Mesodermal cell (in vitro differentiated cells): ENCODE measurements at regions not wholly inside any gene's neighbourhood (a gene's known extent, or its start where the extent isn't known, plus 50 kb on each side); places are given as distances from the start of the nearest gene placed in this dataset.

ENCODE experiments used
- H3K27ac ChIP-seq: 2 replicates; pipeline ENCODE4 v1.7.0; 2013; ENCODE audit warnings: mild to moderate bottlenecking, low read depth, low read length, moderate library complexity; ENCODE audit not compliant: severe bottlenecking
- H3K36me3 ChIP-seq: 2 replicates; pipeline ENCODE4 v1.7.1; 2013; ENCODE audit warnings: mild to moderate bottlenecking, low read length, moderate library complexity; ENCODE audit not compliant: control insufficient read depth, insufficient read depth
- H3K4me1 ChIP-seq: one replicate; pipeline ENCODE4 v1.7.1; 2013; ENCODE audit warnings: mild to moderate bottlenecking, low read length; ENCODE audit not compliant: insufficient read depth, control insufficient read depth, poor library complexity, severe bottlenecking
- H3K4me3 ChIP-seq: 2 replicates; pipeline ENCODE4 v1.7.0; 2013; ENCODE audit warnings: low read length, control low read depth, mild to moderate bottlenecking; ENCODE audit not compliant: insufficient read depth, poor library complexity, severe bottlenecking; ENCODE audit errors: extremely low read depth
- H3K9me3 ChIP-seq: 2 replicates; pipeline ENCODE4 v1.7.1; 2013; ENCODE audit warnings: mild to moderate bottlenecking, low read length, moderate library complexity; ENCODE audit not compliant: control insufficient read depth
- WGBS, 2 experiments: methylation state at CpG; one replicate each; pipeline ENCODE4 v1.1.5; 2013; ENCODE audit warnings: missing lambda C conversion rate in 2 of 2; ENCODE audit not compliant: insufficient coverage in 2 of 2; 5-methylcytosine and 5-hydroxymethylcytosine counted together

- no peak overlapping the region for H3K4me3 ChIP-seq
- no peaks in the 10 kb centered on the region for H3K4me1 ChIP-seq
- H3K27ac ChIP-seq, result no peak overlapping the region
- no peaks in the 10 kb centered on the region for H3K36me3 ChIP-seq
- H3K9me3 ChIP-seq, result no peaks in the 10 kb centered on the region
- WGBS, 2 experiments, result 94 to 100% methylated on average over 2 of the region's 2 CpGs
Observed at GRCh38 chr7:146004805-146005204, 111.8 kb upstream of the CNTNAP2 start.

DNA sequence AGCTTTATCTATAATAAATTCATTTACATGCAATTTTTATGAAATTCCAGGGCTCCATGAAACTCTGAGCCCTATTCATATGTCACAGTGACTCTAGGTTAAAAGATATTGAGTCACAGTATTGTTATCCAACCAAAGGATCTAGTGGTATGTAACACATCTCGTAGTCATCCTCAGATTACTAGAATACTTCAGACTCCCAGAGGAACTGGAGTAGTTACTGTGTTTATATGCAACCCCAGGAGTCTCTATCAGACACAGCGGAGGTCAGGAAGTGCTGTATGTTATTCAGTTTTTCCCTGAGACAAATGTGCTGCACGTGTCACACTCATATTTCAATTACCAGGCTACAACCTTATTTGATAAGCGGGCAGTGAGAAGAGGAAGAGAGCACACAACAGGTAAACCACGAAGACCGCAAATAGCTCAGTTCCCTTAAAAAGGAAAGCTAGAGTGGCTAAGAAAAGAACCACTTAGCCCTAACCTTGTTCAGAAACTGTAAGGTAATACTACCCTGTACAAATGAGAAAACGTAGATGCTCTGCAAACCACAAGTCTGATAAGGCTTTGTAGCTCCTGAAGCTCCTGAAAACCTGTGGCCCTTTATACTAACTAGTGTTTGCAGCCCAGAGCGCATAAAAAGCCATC is 114.0 kb upstream of the CNTNAP2 start:
- 92 to 93% methylated on average over 3 of the region's 8 CpGs for WGBS, 2 experiments
- Histone ChIP-seq H3K4me1 (no peaks in the 10 kb centered on the region), H3K36me3 (no peaks in the 10 kb centered on the region), H3K4me3 (no peak overlapping the region), H3K9me3 (no peaks in the 10 kb centered on the region), H3K27ac (no peak overlapping the region)

GRCh38 chr7:146002008-146002407 is 114.6 kb upstream of the CNTNAP2 start:
- H3K27ac ChIP-seq, result no peak overlapping the region
- no peak overlapping the region for H3K4me3 ChIP-seq
- no peaks in the 10 kb centered on the region for H3K36me3 ChIP-seq
- no peaks in the 10 kb centered on the region for H3K9me3 ChIP-seq
- H3K4me1 ChIP-seq, result no peaks in the 10 kb centered on the region

GRCh38 chr7:146000882-146001281 is 115.7 kb upstream of the CNTNAP2 start:
- H3K4me1 ChIP-seq, result no peaks in the 10 kb centered on the region
- no peaks in the 10 kb centered on the region for H3K9me3 ChIP-seq
- no peak overlapping the region for H3K27ac ChIP-seq
- no peak overlapping the region for H3K4me3 ChIP-seq
- no peaks in the 10 kb centered on the region for H3K36me3 ChIP-seq
- WGBS, 2 experiments, result 94 to 97% methylated on average over 2 of the region's 2 CpGs

DNA sequence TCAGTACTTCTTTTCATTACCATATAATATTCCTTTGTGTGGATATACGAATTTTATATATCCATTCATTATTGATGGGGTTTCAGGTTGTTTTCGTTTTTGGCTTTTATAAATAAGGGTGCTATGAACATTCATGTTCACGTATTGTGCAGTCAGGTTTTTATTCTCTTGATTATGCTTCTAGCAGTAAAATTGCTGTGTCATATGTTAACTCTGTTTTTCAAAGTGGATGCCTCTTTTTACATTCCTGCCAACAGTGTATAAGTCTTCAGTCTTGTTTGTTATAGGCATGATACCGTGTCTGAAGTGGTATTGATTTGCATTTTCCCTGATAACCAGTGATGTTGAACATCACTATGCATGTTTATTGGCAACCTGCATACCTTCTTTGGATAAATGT is 127.1 kb upstream of the CNTNAP2 start:
- no peak overlapping the region for H3K27ac ChIP-seq
- H3K4me1 ChIP-seq, result no peaks in the 10 kb centered on the region
- 100% methylated on average over 1 of the region's 4 CpGs; no CpG with 5 or more reads in 1 of the 2 experiments for WGBS, 2 experiments
- H3K4me3 ChIP-seq, result no peak overlapping the region
- no peaks in the 10 kb centered on the region for H3K9me3 ChIP-seq
- no peaks in the 10 kb centered on the region for H3K36me3 ChIP-seq

DNA sequence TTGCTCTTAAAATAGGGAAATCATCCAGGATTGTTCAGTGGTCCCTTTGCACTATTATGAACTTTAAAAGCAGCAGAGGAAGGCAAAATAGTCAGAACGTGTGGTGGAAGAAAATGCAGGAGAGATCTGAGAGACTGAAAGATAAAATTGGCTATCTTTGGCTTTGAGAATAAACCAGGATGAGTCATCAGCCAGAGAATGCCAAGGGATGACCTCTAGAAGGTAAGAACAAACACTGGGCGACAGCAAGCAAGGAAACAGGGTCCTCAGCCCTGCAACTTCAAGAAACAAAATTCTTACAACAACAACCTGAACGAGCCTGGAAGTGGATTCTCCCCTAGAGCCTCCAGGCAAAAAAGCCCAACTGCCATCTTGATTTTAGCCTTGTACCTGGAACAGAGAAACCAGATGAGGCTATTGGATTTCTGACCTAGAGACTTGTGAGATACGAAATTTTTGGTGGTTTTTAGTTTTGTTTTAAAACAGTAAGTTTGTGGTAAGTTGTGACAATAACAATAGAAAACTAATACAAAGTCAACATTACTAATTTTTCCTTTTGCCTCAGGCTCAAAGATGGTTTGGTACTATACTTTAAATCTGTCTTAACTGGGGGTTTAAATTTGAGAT is 130.2 kb upstream of the CNTNAP2 start:
- H3K4me3 ChIP-seq, result no peak overlapping the region
- no peak overlapping the region for H3K27ac ChIP-seq
- no peaks in the 10 kb centered on the region for H3K9me3 ChIP-seq
- H3K36me3 ChIP-seq, result no peaks in the 10 kb centered on the region
- no peaks in the 10 kb centered on the region for H3K4me1 ChIP-seq
- no CpG with 5 or more reads among the region's 4 CpGs for WGBS, 2 experiments

DNA sequence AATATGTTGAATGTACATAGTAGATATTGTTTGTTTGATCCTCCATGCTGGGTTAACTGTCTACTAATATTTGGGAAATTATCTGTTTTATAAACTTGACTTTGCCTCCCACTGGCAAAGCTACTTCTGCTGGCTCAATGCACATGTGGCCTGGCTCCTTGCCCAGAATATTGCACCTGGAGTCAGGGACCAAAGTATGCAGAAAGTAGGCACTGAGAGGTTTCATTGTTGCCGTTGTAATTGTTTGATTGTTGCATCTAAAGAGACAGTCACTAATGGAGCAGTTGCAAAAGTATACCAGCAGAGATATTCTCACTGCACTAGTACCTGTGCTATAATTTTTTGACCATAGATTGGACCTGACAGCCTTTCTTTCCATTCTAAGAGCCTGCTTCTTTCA is 137.8 kb upstream of the CNTNAP2 start:
- WGBS, 2 experiments, result 83% methylated on average over 1 of the region's 1 CpG; no CpG with 5 or more reads in 1 of the 2 experiments
- Histone ChIP-seq H3K27ac (no peak overlapping the region), H3K9me3 (no peaks in the 10 kb centered on the region), H3K4me1 (no peaks in the 10 kb centered on the region), H3K4me3 (no peak overlapping the region), H3K36me3 (no peaks in the 10 kb centered on the region)

DNA sequence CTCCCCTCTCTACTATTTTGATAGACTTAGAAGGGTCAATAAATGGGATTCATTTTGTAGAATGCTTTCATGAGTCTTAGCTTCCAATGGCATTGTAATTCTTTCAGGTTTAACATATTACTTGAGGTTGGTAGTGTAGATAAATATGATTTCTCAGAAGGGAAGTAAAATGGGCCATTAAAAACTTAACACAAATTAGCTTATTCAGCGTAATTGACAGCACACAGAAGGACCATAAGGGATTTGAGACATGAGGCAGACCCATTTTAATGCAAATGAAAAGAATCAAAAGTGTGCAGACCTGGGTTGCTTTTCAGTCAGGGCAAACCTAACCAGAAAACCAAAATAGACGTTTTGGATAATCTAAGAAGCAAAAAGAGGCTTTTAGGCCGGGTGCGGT is 156.6 kb upstream of the CNTNAP2 start:
- no peak overlapping the region for H3K27ac ChIP-seq
- H3K4me3 ChIP-seq, result no peak overlapping the region
- no peaks in the 10 kb centered on the region for H3K9me3 ChIP-seq
- WGBS, 2 experiments, result 83 to 100% methylated on average over 1 of the region's 4 CpGs
- H3K4me1 ChIP-seq, result no peaks in the 10 kb centered on the region
- no peaks in the 10 kb centered on the region for H3K36me3 ChIP-seq

DNA sequence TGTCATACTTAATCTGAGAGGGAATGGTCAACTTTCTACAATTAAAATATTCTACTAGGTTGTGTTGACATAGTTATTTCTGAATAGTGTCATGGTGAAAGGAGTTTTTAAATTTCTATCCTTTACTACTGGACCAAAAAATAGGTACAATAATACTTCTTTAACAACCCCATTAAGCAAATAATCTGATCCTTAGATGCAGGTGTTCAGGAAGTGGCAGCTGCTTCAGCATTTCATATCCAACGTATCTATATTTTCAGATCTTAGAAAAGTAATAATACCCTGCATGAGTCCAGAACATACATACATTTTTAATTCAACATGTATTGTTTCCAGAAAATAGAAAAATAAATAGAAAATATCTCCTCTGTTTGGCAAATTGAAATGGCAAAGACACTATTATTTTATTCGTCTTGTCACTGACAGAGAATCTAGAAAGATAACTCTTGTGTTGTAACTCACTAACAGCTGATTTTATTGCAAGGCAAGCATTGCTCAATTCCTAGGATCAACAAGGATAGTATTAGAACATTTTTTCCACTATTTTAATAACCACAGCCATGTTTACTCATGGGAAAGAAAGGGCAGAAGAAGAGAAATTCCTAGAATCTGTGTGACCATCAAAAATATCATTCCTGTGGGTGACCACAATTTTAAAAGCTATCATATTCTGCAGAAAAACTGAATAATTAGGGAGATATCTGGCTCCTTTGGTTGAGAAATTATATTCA is 159.3 kb upstream of the CNTNAP2 start:
- Histone ChIP-seq H3K4me3 (no peak overlapping the region), H3K9me3 (no peaks in the 10 kb centered on the region), H3K36me3 (no peaks in the 10 kb centered on the region), H3K27ac (no peak overlapping the region), H3K4me1 (no peaks in the 10 kb centered on the region)
- WGBS, 2 experiments, result no CpG with 5 or more reads among the region's 2 CpGs

- WGBS, 2 experiments, result no CpG with 5 or more reads among the region's 1 CpG
- Histone ChIP-seq H3K4me3 (no peak overlapping the region), H3K9me3 (no peaks in the 10 kb centered on the region), H3K4me1 (no peaks in the 10 kb centered on the region), H3K27ac (no peak overlapping the region), H3K36me3 (no peaks in the 10 kb centered on the region)
Observed at GRCh38 chr7:145951566-145951965, 165.0 kb upstream of the CNTNAP2 start.

- no peaks in the 10 kb centered on the region for H3K4me1 ChIP-seq
- no peaks in the 10 kb centered on the region for H3K36me3 ChIP-seq
- no peak overlapping the region for H3K27ac ChIP-seq
- no peak overlapping the region for H3K4me3 ChIP-seq
- no peaks in the 10 kb centered on the region for H3K9me3 ChIP-seq
- 73 to 88% methylated on average over 1 of the region's 1 CpG for WGBS, 2 experiments
Observed at GRCh38 chr7:145928937-145929336, 187.7 kb upstream of the CNTNAP2 start.
